ENCODE measurements at regions not wholly inside any gene's neighbourhood (a gene's known extent, or its start where the extent isn't known, plus 50 kb on each side); places are given as distances from the start of the nearest gene placed in this dataset.

- DNase-seq, result no peak
Measured at GRCh38 chr13:26822146-26822545, 61.6 kb upstream of the GPR12 start.

GRCh38 chr13:26821672-26822071 lies 61.1 kb upstream of the GPR12 start:
- DNase-seq, result no peak

- DNase-seq, result no peak
Measured at GRCh38 chr13:26820871-26821270, 60.3 kb upstream of the GPR12 start.

GRCh38 chr13:26819046-26819445 lies 58.5 kb upstream of the GPR12 start:
- DNase-seq, result no peak

GRCh38 chr13:26816881-26817280 lies 56.3 kb upstream of the GPR12 start:
- no peak for DNase-seq

- no peak for DNase-seq
Measured at GRCh38 chr13:26813980-26814348, 53.4 kb upstream of the GPR12 start.

- no peak for DNase-seq
Measured at GRCh38 chr13:26813321-26813979, 52.9 kb upstream of the GPR12 start.

- DNase-seq, result no peak
Measured at GRCh38 chr13:26811581-26811980, 51.0 kb upstream of the GPR12 start.

All from central memory CD4-positive, alpha-beta T cell (primary cell).